Astrocyte (in vitro differentiated cells and primary cell): ENCODE measurements at regions not wholly inside any gene's neighbourhood (a gene's known extent, or its start where the extent isn't known, plus 50 kb on each side); places are given as distances from the start of the nearest gene placed in this dataset.

Experiments used
- CTCF ChIP-seq: IDR thresholded peaks from 2 replicates; pipeline ENCODE4 v1.5.1; 2011; ENCODE audit warnings: low read depth, mild to moderate bottlenecking, inconsistent platforms, low read length, moderate library complexity; ENCODE audit not compliant: insufficient read depth
- EZH2 ChIP-seq: IDR thresholded peaks from 2 replicates; pipeline ENCODE4 v1.6.1; 2012; ENCODE audit warnings: mild to moderate bottlenecking, low read length, inconsistent platforms; ENCODE audit not compliant: insufficient read depth

- no peak for TF ChIP-seq CTCF
- TF ChIP-seq EZH2, result no peak
These were observed 1080.1 kb upstream of the SORCS1 start for GRCh38 chr10:108244443-108245228.
